CD4-positive, alpha-beta T cell treated with Interleukin-17A for 4 hours (primary cell): ENCODE measurements at regions not wholly inside any gene's neighbourhood (a gene's known extent, or its start where the extent isn't known, plus 50 kb on each side); places are given as distances from the start of the nearest gene placed in this dataset.
A peak's percentile ranks its signal among the peaks of the same experiment; 100 is the strongest.
"Not testable (repeated sequence)": the region's sequence is repeated elsewhere in the genome, so short reads cannot be mapped to it uniquely, and the experiment has no call there.

Experiments
- DNase-seq: peaks from one replicate; pipeline ENCODE4 v3.0.0-alpha.2; 2020; ENCODE audit warnings: mixed read lengths

GRCh38 chr4:128688033-128688721 is 121.3 kb upstream of the JADE1 start:
- DNase-seq = no peak

GRCh38 chr4:128686810-128687209 is 122.7 kb upstream of the JADE1 start:
- no peak for DNase-seq

- DNase-seq = no peak
Observed at GRCh38 chr4:128686032-128686465, 123.5 kb upstream of the JADE1 start.

GRCh38 chr4:128684016-128684415 is 125.5 kb upstream of the JADE1 start:
- no peak for DNase-seq

- DNase-seq = no peak
Observed at GRCh38 chr4:128682942-128683666, 126.4 kb upstream of the JADE1 start.

- no peak for DNase-seq
Observed at GRCh38 chr4:128676095-128676494, 133.4 kb upstream of the JADE1 start.

GRCh38 chr4:128675083-128675482 is 134.4 kb upstream of the JADE1 start:
- DNase-seq = no peak

GRCh38 chr4:128673159-128673558 is 136.3 kb upstream of the JADE1 start:
- DNase-seq = not testable (repeated sequence)

- not testable (repeated sequence) for DNase-seq
Observed at GRCh38 chr4:128672596-128672995, 136.9 kb upstream of the JADE1 start.

GRCh38 chr4:128670513-128670912 is 139.0 kb upstream of the JADE1 start:
- DNase-seq = no peak

GRCh38 chr4:128668566-128668965 is 140.9 kb upstream of the JADE1 start:
- no peak for DNase-seq

- no peak for DNase-seq
Observed at GRCh38 chr4:128665514-128665913, 144.0 kb upstream of the JADE1 start.

GRCh38 chr4:128663325-128663724 is 146.2 kb upstream of the JADE1 start:
- DNase-seq = peak; percentile 38

GRCh38 chr4:128661479-128661878 is 148.0 kb upstream of the JADE1 start:
- no peak for DNase-seq

- DNase-seq = no peak
Observed at GRCh38 chr4:128660361-128661215, 148.9 kb upstream of the JADE1 start.

GRCh38 chr4:128658214-128658631 is 151.3 kb upstream of the JADE1 start:
- DNase-seq = no peak

- no peak for DNase-seq
Observed at GRCh38 chr4:128657638-128658037, 151.9 kb upstream of the JADE1 start.

- DNase-seq = no peak
Observed at GRCh38 chr4:128654465-128654864, 155.0 kb upstream of the JADE1 start.

- no peak for DNase-seq
Observed at GRCh38 chr4:128653527-128654444, 155.7 kb upstream of the JADE1 start.

GRCh38 chr4:128649575-128650205 is 159.8 kb upstream of the JADE1 start:
- no peak for DNase-seq

- no peak for DNase-seq
Observed at GRCh38 chr4:128649161-128649560, 160.3 kb upstream of the JADE1 start.

- no peak for DNase-seq
Observed at GRCh38 chr4:128648021-128648420, 161.5 kb upstream of the JADE1 start.
